ENCODE measurements at regions not wholly inside any gene's neighbourhood (a gene's known extent, or its start where the extent isn't known, plus 50 kb on each side); places are given as distances from the start of the nearest gene placed in this dataset.
A peak's percentile ranks its signal among the peaks of the same experiment; 100 is the strongest.

GRCh38 chr1:53378932-53379661 is 51.2 kb upstream of the LRP8 start (continued):
- no peak for TF ChIP-seq RBM34 (IDR thresholded peaks at IDR 0.05; ENCODE audit: borderline replicate concordance, insufficient read depth, low read length)
- TF ChIP-seq CBFA2T2 (conservative IDR thresholded peaks at IDR 0.05), result no peak

GRCh38 chr1:53379662-53380002 is 51.8 kb upstream of the LRP8 start:
- peaks cover 0 to 7% of the 10 kb centered on the region in 2 experiments; a peak in 1 of 5 replicates for H3K4me1 ChIP-seq (replicated peaks in 1 of 2; ENCODE audit: control insufficient read depth in 2 of 2, insufficient read depth in 2 of 2, low read length in 2 of 2)
- H3K4me3 ChIP-seq, result no peak overlapping the region
- BruUV-seq (replicated peaks), result no TSS peak
- H2AFZ ChIP-seq (ENCODE audit: low read depth, low read length), result no peak overlapping the region
- TF ChIP-seq ZBTB17 (CRISPR knock-in tag; IDR thresholded peaks at IDR 0.05) (peak; percentile 92), DPF2 (IDR thresholded peaks at IDR 0.05) (no peak), ESRRA (IDR thresholded peaks at IDR 0.05; ENCODE audit: borderline replicate concordance, low read depth) (no peak), PKNOX1 (IDR thresholded peaks at IDR 0.05) (0 out of 2 replicates have a peak, but pooled peaks have one; percentile 10), MLLT1 (IDR thresholded peaks at IDR 0.05) (peak in 1 of 2 experiments; percentile 60; a peak in 1 of 4 replicates), TEAD2 (tag; IDR thresholded peaks at IDR 0.05) (no peak)
- ChIA-PET POLR2A (no interaction called here), CTCF (ENCODE audit: low intra/inter-chr PET ratio) (no interaction called here)
- H3K79me2 ChIP-seq (ENCODE audit: control insufficient read depth, insufficient read depth, low read length), result no peaks in the 10 kb centered on the region
- whole genome bisulfite sequencing (ENCODE audit: insufficient coverage, low coverage, missing lambda C conversion rate), result 1% methylated on average over 4 of the region's 4 CpGs
- intact Hi-C loops (cut with micrococcal nuclease) (no loop called here), in situ Hi-C loops (cut with MboI) (no loop called here)
- no peak overlapping the region for H3K9ac ChIP-seq (ENCODE audit: insufficient read depth in 1 of 2, low read depth in 2 of 2, low read length in 2 of 2)
- H3K27me3 ChIP-seq (ENCODE audit: control insufficient read depth in 2 of 2, insufficient read depth in 2 of 2, low read length in 2 of 2), result peaks cover 67 to 94% of the 10 kb centered on the region in 2 experiments; a peak in 4 of 5 replicates
- H3K27ac ChIP-seq (ENCODE audit: extremely low read depth, low read depth, low read length), result no peak overlapping the region
- H3K4me2 ChIP-seq (ENCODE audit: insufficient read depth, low read length), result no peak overlapping the region
- peaks cover 4% of the 10 kb centered on the region; the same call in 1 of the 2 replicates for H4K20me1 ChIP-seq (replicated peaks; ENCODE audit: control insufficient read depth, insufficient read depth, low read length)
- no peaks in the 10 kb centered on the region for H3K36me3 ChIP-seq (ENCODE audit: control insufficient read depth, insufficient read depth, low read length)
- H3K9me3 ChIP-seq (replicated peaks; ENCODE audit: control insufficient read depth, insufficient read depth, low read depth, low read length), result no peaks in the 10 kb centered on the region
- H3K9me1 ChIP-seq (ENCODE audit: control insufficient read depth, insufficient read depth, low read length), result peaks cover 3% of the 10 kb centered on the region
- ATAC-seq (no peak), FAIRE-seq (no peak), DNase-seq (ENCODE audit: extremely low read depth in 1 of 4, low spot score in 3 of 4) (no peak)
